Trophoblast cell (in vitro differentiated cells and primary cell): ENCODE measurements at regions not wholly inside any gene's neighbourhood (a gene's known extent, or its start where the extent isn't known, plus 50 kb on each side); places are given as distances from the start of the nearest gene placed in this dataset.
"Not testable (repeated sequence)": the region's sequence is repeated elsewhere in the genome, so short reads cannot be mapped to it uniquely, and the experiment has no call there.

Experiments
- DNase-seq, 2 donors: peaks; one replicate each; pipeline ENCODE4 v3.0.0-alpha.2; 2016
- H2AFZ ChIP-seq: 2 replicates; pipeline ENCODE4 v1.6.1; 2013; ENCODE audit warnings: low read length, moderate library complexity, mild to moderate bottlenecking; ENCODE audit not compliant: insufficient read depth, poor library complexity
- H2AK5ac ChIP-seq: 2 replicates; pipeline ENCODE4 v1.6.1; 2013; ENCODE audit warnings: mild to moderate bottlenecking, low read length
- H2BK120ac ChIP-seq: 2 replicates; pipeline ENCODE4 v1.6.1; 2013; ENCODE audit warnings: low read length, mild to moderate bottlenecking, moderate library complexity; ENCODE audit not compliant: insufficient read depth, poor library complexity
- H2BK12ac ChIP-seq: 2 replicates; pipeline ENCODE4 v1.6.1; 2013; ENCODE audit warnings: mild to moderate bottlenecking, low read length, moderate library complexity
- H2BK5ac ChIP-seq: 2 replicates; pipeline ENCODE4 v1.6.1; 2013; ENCODE audit warnings: low read length, low read depth, moderate library complexity, mild to moderate bottlenecking; ENCODE audit not compliant: poor library complexity
- H3K14ac ChIP-seq: 2 replicates; pipeline ENCODE4 v1.6.1; 2013; ENCODE audit warnings: mild to moderate bottlenecking, low read length
- H3K18ac ChIP-seq: 2 replicates; pipeline ENCODE4 v1.6.1; 2013; ENCODE audit warnings: mild to moderate bottlenecking, low read length
- H3K23ac ChIP-seq: 2 replicates; pipeline ENCODE4 v1.6.1; 2013; ENCODE audit warnings: low read length
- H3K27ac ChIP-seq: 2 replicates; pipeline ENCODE4 v1.5.1; 2013; ENCODE audit warnings: low read depth, mild to moderate bottlenecking, inconsistent platforms, low read length, moderate library complexity
- H3K27me3 ChIP-seq: 2 replicates; pipeline ENCODE4 v1.6.1; 2013; ENCODE audit warnings: inconsistent platforms, mild to moderate bottlenecking, low read length, moderate library complexity; ENCODE audit not compliant: insufficient read depth
- H3K36me3 ChIP-seq, 2 experiments: 1 replicate in 1 of 2; 2 replicates in 1 of 2; pipeline ENCODE4 v1.6.1; 2013; ENCODE audit warnings: low read length in 2 of 2, mild to moderate bottlenecking in 2 of 2, moderate library complexity in 1 of 2; ENCODE audit not compliant: insufficient read depth in 2 of 2, control insufficient read depth in 1 of 2
- H3K4ac ChIP-seq: 2 replicates; pipeline ENCODE4 v1.6.1; 2013; ENCODE audit warnings: low read depth, mild to moderate bottlenecking, low read length, moderate library complexity
- H3K4me1 ChIP-seq, 2 experiments: 1 replicate in 1 of 2; 2 replicates in 1 of 2; pipeline ENCODE4 v1.6.1; 2013; ENCODE audit warnings: low read length in 2 of 2, mild to moderate bottlenecking in 2 of 2, moderate library complexity in 1 of 2; ENCODE audit not compliant: insufficient read depth in 2 of 2, control insufficient read depth in 1 of 2
- H3K4me2 ChIP-seq: 2 replicates; pipeline ENCODE4 v1.6.1; 2013; ENCODE audit warnings: inconsistent platforms, mild to moderate bottlenecking, low read length, moderate library complexity
- H3K4me3 ChIP-seq: 2 replicates; pipeline ENCODE4 v1.5.1; 2013; ENCODE audit warnings: mild to moderate bottlenecking, low read depth, low read length, inconsistent platforms
- H3K79me1 ChIP-seq: one replicate; pipeline ENCODE4 v1.6.1; 2013; ENCODE audit warnings: low read length
- H3K79me2 ChIP-seq: 2 replicates; pipeline ENCODE4 v1.6.1; 2013; ENCODE audit warnings: low read length, mild to moderate bottlenecking; ENCODE audit not compliant: control insufficient read depth, insufficient read depth, poor library complexity
- H3K9ac ChIP-seq: 2 replicates; pipeline ENCODE4 v1.6.1; 2013; ENCODE audit warnings: mild to moderate bottlenecking, low read length
- H3K9me3 ChIP-seq: 2 replicates; pipeline ENCODE4 v1.6.1; 2013; ENCODE audit warnings: low read depth, mild to moderate bottlenecking, control low read depth, inconsistent platforms, low read length; ENCODE audit not compliant: insufficient read depth
- H4K12ac ChIP-seq: 2 replicates; pipeline ENCODE4 v1.6.1; 2013; ENCODE audit warnings: low read depth, mild to moderate bottlenecking, low read length, moderate library complexity
- H4K8ac ChIP-seq: 2 replicates; pipeline ENCODE4 v1.6.1; 2013; ENCODE audit warnings: low read depth, mild to moderate bottlenecking, low read length, moderate library complexity
- H4K91ac ChIP-seq: one replicate; pipeline ENCODE4 v1.6.1; 2013; ENCODE audit warnings: low read depth, mild to moderate bottlenecking, low read length, moderate library complexity
- WGBS: extraction: QIAGEN DNeasy Blood & Tissue Kit; methylation state at CpG from one replicate; pipeline ENCODE4 v1.1.7; 2013; ENCODE audit warnings: missing lambda C conversion rate; ENCODE audit not compliant: insufficient read length, insufficient coverage; ENCODE audit errors: extremely low coverage; 5-methylcytosine and 5-hydroxymethylcytosine counted together

DNA sequence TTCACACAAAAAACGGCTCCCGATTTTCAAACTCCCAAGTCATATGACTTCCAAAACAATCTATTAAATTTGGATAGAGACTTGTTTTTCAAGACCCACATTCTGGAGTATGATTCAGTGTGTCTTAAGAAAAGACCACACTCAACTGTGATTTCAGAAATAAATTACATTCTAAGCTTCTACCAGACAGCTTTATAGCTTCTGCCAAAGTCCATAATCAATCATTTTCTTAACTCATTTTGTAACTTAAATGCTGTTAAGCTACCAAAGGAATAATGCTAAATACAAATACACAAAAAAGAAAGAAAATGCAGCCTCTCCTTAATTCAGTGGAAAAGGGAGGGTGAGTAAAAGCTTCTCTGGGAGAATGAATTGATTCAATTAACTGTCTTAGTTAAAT, 192.3 kb upstream of the P2RY1 start:
- no peak overlapping the region for H3K4ac ChIP-seq
- no peak overlapping the region for H2BK5ac ChIP-seq
- no peak overlapping the region for H2AFZ ChIP-seq
- H4K91ac ChIP-seq = no peak overlapping the region
- H3K79me2 ChIP-seq = no peaks in the 10 kb centered on the region
- H3K4me1 ChIP-seq = no peaks in the 10 kb centered on the region
- H3K27ac ChIP-seq = no peak overlapping the region
- no peaks in the 10 kb centered on the region for H3K27me3 ChIP-seq
- H3K14ac ChIP-seq = no peak overlapping the region
- no peak overlapping the region for H2BK120ac ChIP-seq
- DNase-seq = no peak
- no peak overlapping the region for H3K4me2 ChIP-seq
- no peak overlapping the region for H4K8ac ChIP-seq
- no peak overlapping the region for H3K4me3 ChIP-seq
- H2BK12ac ChIP-seq = no peak overlapping the region
- no peak overlapping the region for H2AK5ac ChIP-seq
- no CpG with 5 or more reads among the region's 2 CpGs for WGBS
- H3K36me3 ChIP-seq = no peaks in the 10 kb centered on the region
- no peak overlapping the region for H3K9ac ChIP-seq
- H4K12ac ChIP-seq = no peak overlapping the region
- no peaks in the 10 kb centered on the region for H3K79me1 ChIP-seq
- peaks cover 1% of the 10 kb centered on the region for H3K9me3 ChIP-seq
- no peak overlapping the region for H3K18ac ChIP-seq
- no peak overlapping the region for H3K23ac ChIP-seq

DNA sequence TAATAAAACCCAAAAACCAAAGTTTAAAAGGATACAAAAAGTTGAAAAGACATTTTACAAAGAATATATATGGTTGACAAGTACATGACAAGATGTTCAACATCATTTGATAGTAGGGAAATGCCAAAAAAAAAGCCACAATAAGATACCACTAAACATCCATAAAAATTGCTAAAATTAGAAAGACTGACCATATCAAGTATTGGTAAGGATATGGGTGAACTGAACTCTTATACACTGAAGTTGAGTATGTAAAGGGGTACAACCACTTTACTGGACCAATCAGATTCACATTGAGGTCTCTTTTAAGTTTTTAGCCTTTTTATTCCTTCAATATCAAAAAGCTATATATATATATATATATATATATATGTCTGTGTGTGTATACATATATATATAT, 190.5 kb upstream of the P2RY1 start:
- Histone ChIP-seq H3K4me1 (no peaks in the 10 kb centered on the region), H2AK5ac (no peak overlapping the region), H2BK12ac (no peak overlapping the region), H3K9me3 (peaks cover 1% of the 10 kb centered on the region), H3K14ac (no peak overlapping the region), H2AFZ (no peak overlapping the region), H3K4ac (no peak overlapping the region), H2BK5ac (no peak overlapping the region), H3K4me2 (no peak overlapping the region), H3K27ac (no peak overlapping the region), H3K9ac (no peak overlapping the region), H3K18ac (no peak overlapping the region), H3K27me3 (no peaks in the 10 kb centered on the region), H4K91ac (no peak overlapping the region), H4K12ac (no peak overlapping the region), H3K4me3 (no peak overlapping the region), H3K36me3 (no peaks in the 10 kb centered on the region), H4K8ac (no peak overlapping the region), H2BK120ac (no peak overlapping the region), H3K23ac (no peak overlapping the region), H3K79me1 (no peaks in the 10 kb centered on the region), H3K79me2 (no peaks in the 10 kb centered on the region)
- no peak for DNase-seq

DNA sequence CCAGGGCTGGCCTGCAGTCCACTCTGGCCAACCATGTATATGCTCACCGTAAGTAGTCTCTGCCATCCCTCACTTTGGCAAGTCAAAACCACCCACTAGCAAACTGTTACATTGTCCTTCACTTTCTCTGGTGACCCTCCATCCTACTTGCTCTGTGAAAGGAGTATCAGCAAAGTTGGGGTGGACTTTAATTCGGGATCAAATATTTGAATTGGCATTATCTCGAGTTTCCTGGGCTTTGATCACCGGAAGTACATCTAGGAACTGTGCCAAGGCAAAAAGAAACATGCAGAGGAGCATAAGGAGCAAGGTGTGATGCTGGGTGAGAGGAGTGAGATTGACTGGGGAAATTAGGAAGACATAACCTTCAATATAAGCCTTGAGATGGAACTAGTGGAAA, 188.9 kb upstream of the P2RY1 start:
- H3K36me3 ChIP-seq = no peaks in the 10 kb centered on the region
- no peak overlapping the region for H4K91ac ChIP-seq
- H3K79me1 ChIP-seq = no peaks in the 10 kb centered on the region
- no peak overlapping the region for H3K14ac ChIP-seq
- H3K4ac ChIP-seq = no peak overlapping the region
- no peak overlapping the region for H3K4me3 ChIP-seq
- no peak overlapping the region for H3K27ac ChIP-seq
- no peak overlapping the region for H4K8ac ChIP-seq
- no peak overlapping the region for H3K4me2 ChIP-seq
- no peak overlapping the region for H2BK120ac ChIP-seq
- H3K4me1 ChIP-seq = no peaks in the 10 kb centered on the region
- DNase-seq = no peak
- no peak overlapping the region for H2BK12ac ChIP-seq
- no peak overlapping the region for H3K18ac ChIP-seq
- H3K9me3 ChIP-seq = peaks cover 1% of the 10 kb centered on the region
- no peak overlapping the region for H2AK5ac ChIP-seq
- no peak overlapping the region for H2BK5ac ChIP-seq
- H2AFZ ChIP-seq = no peak overlapping the region
- no peaks in the 10 kb centered on the region for H3K27me3 ChIP-seq
- no peak overlapping the region for H3K23ac ChIP-seq
- no peak overlapping the region for H4K12ac ChIP-seq
- no peak overlapping the region for H3K9ac ChIP-seq
- WGBS = no CpG with 5 or more reads among the region's 4 CpGs
- no peaks in the 10 kb centered on the region for H3K79me2 ChIP-seq

DNA sequence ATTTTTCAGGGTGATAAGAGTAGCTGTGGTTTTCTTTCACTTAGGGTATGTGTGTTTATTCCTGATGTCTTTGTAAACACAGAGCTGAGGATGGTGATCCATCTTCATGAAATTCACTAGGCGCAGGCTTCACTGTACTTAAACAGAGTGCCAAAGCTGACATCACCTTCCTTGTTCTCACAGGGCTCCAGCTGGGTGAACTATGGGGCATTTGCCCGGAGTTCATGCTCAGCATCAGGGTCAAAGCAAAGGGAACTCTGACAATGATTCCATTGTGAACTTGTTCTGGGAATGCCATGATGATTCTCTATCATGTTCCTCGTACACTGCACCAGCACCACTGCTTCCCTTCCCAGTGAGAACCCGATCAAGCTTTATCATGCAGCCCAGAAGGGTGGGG, 184.8 kb upstream of the P2RY1 start:
- Histone ChIP-seq H3K4me1 (no peaks in the 10 kb centered on the region), H3K23ac (no peak overlapping the region), H4K91ac (no peak overlapping the region), H3K79me2 (no peaks in the 10 kb centered on the region), H4K12ac (no peak overlapping the region), H3K18ac (no peak overlapping the region), H3K9me3 (peaks cover 1% of the 10 kb centered on the region), H3K4me3 (no peak overlapping the region), H4K8ac (no peak overlapping the region), H3K27ac (no peak overlapping the region), H3K27me3 (no peaks in the 10 kb centered on the region), H3K4ac (no peak overlapping the region), H3K14ac (no peak overlapping the region), H3K36me3 (no peaks in the 10 kb centered on the region), H2AFZ (no peak overlapping the region), H2BK5ac (no peak overlapping the region), H2AK5ac (no peak overlapping the region), H2BK120ac (no peak overlapping the region), H2BK12ac (no peak overlapping the region), H3K9ac (no peak overlapping the region), H3K4me2 (no peak overlapping the region), H3K79me1 (no peaks in the 10 kb centered on the region)
- DNase-seq = no peak
- no CpG with 5 or more reads among the region's 4 CpGs for WGBS

DNA sequence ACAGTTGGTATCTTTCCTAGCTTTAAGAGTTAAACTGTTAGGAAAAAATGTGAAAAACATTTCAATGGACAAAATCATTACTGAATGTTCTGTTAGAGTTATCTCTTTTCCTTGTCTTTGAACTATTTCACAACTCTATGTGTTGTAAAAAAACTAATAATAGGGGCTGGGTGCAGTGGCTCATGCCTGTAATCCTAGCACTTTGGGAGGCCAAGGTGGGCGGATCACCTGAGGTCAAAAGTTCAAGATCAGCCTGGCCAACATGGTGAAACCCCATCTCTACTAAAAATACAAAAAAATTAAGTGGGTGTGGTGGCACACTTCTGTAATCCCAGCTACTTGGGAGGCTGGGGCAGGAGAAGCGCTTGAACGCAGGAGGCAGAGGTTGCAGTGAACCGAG, 184.0 kb upstream of the P2RY1 start:
- not testable (repeated sequence) for H3K4me3 ChIP-seq, H2BK12ac ChIP-seq, H3K27me3 ChIP-seq, H2BK120ac ChIP-seq, H3K9me3 ChIP-seq, H4K12ac ChIP-seq, H2AK5ac ChIP-seq, H3K4me2 ChIP-seq, H3K9ac ChIP-seq, H3K4ac ChIP-seq, H3K79me1 ChIP-seq, H3K14ac ChIP-seq, H2BK5ac ChIP-seq, H3K23ac ChIP-seq, H3K79me2 ChIP-seq, H3K18ac ChIP-seq, H2AFZ ChIP-seq, H4K91ac ChIP-seq, H3K27ac ChIP-seq, H3K4me1 ChIP-seq, H3K36me3 ChIP-seq, H4K8ac ChIP-seq
- no CpG with 5 or more reads among the region's 4 CpGs for WGBS
- peak in 1 of 2 donors; percentile 38 for DNase-seq
